ENCODE measurements at regions not wholly inside any gene's neighbourhood (a gene's known extent, or its start where the extent isn't known, plus 50 kb on each side); places are given as distances from the start of the nearest gene placed in this dataset.
"Not testable (repeated sequence)": the region's sequence is repeated elsewhere in the genome, so short reads cannot be mapped to it uniquely, and the experiment has no call there.

GRCh38 chr21:28472543-28472942 lies 520.1 kb downstream of the LTN1 start:
- in situ Hi-C loops (cut with HindIII; ENCODE audit: low sequenced_read_pairs); DNase-seq (ENCODE audit: low spot score): not testable (repeated sequence)

GRCh38 chr21:28464988-28465387 lies 527.7 kb downstream of the LTN1 start:
- DNase-seq (ENCODE audit: low spot score): no peak
- in situ Hi-C loops (cut with HindIII; ENCODE audit: low sequenced_read_pairs): no loop called here

DNA sequence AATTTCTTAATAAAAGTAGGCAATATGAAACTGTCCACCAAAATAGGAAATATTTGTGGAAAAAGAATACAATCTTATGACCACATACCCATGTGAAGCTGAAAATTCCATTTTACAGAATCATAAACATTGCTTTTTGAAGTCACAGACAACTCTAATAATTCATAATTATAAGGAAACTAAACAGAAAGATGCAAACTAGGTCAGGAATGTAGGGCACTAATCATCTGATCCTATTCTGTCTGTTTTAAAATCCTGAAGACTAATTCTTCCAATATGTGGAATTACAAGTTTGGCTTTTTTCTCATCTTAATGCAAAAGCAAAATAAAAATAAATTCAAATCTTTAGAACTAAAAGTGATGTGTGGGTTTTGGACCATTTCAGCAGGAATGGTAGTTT lies 528.6 kb downstream of the LTN1 start:
- DNase-seq (ENCODE audit: low spot score): no peak
- in situ Hi-C loops (cut with HindIII; ENCODE audit: low sequenced_read_pairs): no loop called here

DNA sequence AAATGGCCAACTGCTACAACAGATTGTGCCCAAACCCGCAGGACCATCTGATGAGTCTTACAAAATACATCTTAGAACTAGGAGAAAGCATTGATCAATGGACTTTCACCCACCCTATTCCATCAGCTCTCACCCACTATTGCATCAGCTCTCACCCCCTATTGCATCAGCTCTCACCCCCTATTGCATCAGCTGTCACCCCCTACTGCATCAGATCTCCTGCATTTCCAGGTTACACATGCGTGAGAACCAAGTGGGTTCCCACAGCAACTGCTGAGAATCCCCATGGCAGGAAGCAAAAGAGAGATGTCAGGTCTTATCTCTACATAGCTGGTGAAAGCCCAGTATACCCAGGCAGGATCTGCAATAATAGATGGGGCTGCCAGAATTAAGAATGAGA lies 533.5 kb downstream of the LTN1 start:
- no peak for DNase-seq (ENCODE audit: low spot score)
- in situ Hi-C loops (cut with HindIII; ENCODE audit: low sequenced_read_pairs): no loop called here

DNA sequence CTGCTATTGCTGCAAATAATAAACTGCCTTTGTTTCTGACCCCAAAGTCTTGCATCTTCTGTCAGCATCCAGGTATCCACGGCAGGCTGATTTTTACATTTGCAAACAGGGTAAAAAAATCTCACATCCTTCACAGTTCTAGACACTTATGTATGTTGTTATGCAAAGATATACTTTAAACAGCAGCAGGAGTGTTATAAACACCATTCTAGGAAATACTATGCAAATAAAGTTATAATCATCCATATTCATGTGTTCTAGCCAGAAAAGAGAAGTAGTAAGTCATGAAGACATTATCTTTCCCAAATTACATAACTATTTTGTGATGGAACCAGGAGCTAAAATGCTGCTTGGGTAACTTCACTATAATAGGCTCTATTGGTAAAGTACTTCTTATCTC lies 534.2 kb downstream of the LTN1 start:
- DNase-seq (ENCODE audit: low spot score): no peak
- in situ Hi-C loops (cut with HindIII; ENCODE audit: low sequenced_read_pairs): no loop called here

DNA sequence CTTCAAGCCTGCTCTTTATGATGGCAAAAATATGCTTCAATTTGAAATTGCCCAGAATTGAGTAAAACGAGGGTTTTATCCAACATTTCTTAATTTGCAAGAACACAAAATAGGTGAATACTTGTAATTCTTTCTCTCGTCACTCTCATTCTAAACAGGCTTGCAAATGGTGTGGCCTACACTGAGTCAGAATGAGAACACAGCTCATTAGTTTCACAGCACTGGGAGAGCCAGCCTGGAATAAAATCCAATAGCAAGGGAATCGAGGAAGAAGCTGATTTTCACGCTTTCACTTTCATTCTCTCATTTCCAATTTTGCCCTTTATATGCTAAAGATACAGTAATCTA lies 537.5 kb downstream of the LTN1 start:
- in situ Hi-C loops (cut with HindIII; ENCODE audit: low sequenced_read_pairs): no loop called here
- no peak for DNase-seq (ENCODE audit: low spot score)

GRCh38 chr21:28454564-28455252 lies 538.0 kb downstream of the LTN1 start:
- no peak for DNase-seq (ENCODE audit: low spot score)
- in situ Hi-C loops (cut with HindIII; ENCODE audit: low sequenced_read_pairs): no loop called here

DNA sequence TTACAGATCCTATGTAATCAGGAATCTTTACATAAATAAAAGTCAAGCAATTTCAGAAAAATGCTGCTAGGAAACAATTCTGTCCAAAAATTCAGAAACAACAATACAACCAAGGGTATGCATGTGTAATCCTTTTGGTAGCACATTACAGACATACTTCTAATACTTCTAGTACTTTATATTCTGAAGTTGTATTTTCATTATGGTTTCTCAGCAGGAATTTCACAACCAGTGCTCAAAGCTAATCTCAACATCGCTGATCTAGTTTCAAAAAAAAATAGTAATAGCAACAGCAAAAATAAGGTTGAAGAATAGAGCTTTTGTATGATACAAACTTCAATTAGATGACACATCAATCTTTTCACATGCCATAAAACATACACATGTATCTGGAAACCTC lies 545.2 kb downstream of the LTN1 start:
- no peak for DNase-seq (ENCODE audit: low spot score)
- in situ Hi-C loops (cut with HindIII; ENCODE audit: low sequenced_read_pairs): no loop called here

DNA sequence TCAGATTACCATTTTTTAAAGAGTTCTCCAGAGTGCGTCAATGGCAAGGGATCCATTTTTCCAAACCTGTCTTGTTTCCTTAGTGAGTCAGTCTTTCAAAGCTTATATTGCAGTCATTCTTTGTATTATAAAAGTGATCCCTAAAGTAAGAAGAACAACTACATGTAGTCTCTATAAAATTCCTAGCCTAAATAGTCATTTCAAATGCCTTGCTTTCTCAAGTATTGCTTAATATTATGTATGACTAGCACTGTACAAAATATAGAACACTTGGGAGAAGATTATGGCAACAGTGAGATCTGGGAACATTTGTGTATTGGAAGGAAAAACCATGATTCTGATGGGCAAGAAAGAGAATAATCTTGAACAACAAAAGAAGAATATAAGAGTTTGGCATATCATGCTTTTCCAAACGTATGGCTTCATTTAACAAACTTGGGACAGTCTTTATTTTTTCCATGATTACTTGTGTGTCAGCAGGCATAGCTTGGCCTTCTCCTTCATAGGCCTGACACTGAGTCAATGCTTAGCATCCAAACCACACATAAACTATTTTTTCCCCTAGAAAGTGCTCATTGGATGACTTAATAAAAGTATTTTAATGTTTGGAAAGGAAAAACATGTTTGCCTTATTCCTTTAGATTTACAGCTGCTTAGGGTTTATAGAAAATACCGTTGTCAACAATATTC lies 547.4 kb downstream of the LTN1 start:
- DNase-seq (ENCODE audit: low spot score): no peak
- in situ Hi-C loops (cut with HindIII; ENCODE audit: low sequenced_read_pairs): no loop called here

DNA sequence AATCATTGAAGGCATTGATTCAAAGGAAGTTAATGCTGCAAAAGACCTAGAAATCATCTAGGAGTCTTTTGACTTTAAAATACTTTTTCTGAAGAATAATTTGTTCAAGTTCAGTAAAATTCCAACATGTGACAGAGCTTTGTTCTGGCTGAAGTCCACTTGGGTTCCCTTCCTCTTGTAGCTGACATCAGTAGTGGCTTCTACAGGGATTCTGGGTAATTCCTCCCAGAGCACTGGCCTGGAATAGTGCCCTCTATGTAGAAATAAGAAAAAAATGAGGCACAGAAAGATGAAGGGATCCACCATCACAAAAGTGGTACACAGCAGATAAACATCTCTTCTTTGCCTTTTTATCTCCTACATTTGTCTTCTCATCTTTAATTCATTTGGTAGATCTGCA lies 548.1 kb downstream of the LTN1 start:
- in situ Hi-C loops (cut with HindIII; ENCODE audit: low sequenced_read_pairs): no loop called here
- DNase-seq (ENCODE audit: low spot score): no peak

GRCh38 chr21:28444111-28444510 lies 548.6 kb downstream of the LTN1 start:
- DNase-seq (ENCODE audit: low spot score): no peak
- in situ Hi-C loops (cut with HindIII; ENCODE audit: low sequenced_read_pairs): no loop called here

- in situ Hi-C loops (cut with HindIII; ENCODE audit: low sequenced_read_pairs): no loop called here
- DNase-seq (ENCODE audit: low spot score): no peak
Observed at GRCh38 chr21:28442624-28443023, 550.1 kb downstream of the LTN1 start.

GRCh38 chr21:28442085-28442484 lies 550.6 kb downstream of the LTN1 start:
- no peak for DNase-seq (ENCODE audit: low spot score)
- in situ Hi-C loops (cut with HindIII; ENCODE audit: low sequenced_read_pairs): no loop called here

DNA sequence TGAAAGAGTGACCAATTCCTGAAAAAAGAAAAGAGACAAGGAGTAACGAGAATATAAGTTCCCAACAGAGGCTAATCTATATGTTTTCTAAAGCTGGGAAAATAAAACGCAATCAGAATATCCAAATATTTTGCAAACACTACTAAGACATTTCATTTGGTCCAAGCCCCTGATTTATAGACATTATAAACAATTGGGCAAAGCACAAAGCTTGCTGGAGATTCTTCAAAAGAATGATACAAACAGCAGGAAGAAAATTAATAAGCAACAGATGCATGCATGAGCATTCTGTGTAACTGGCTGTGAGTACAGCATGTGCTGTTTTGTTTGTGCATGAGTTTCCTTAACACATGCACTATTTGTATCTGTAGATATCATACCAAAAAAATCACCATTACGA lies 552.9 kb downstream of the LTN1 start:
- in situ Hi-C loops (cut with HindIII; ENCODE audit: low sequenced_read_pairs): no loop called here

DNA sequence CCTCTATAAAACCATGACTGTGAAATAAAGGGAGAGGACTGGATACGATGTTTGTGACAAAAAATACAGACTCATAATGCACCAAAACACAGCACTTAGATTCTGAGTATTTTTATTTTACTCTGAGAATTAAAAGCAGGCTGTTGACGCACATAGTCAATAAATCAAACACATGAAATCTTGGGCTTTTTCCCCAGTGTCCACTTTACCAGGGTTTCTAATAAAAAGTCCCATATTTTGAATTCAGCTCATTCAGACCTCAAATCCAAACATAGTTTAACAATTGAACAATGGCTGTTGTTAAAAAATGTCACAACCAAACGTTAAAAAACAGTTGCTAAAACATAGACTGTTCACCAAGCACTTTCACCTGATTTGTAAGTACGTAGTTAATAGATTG lies 553.4 kb downstream of the LTN1 start:
- in situ Hi-C loops (cut with HindIII; ENCODE audit: low sequenced_read_pairs): no loop called here
- DNase-seq (ENCODE audit: low spot score): no peak

More for the DNA sequence above, 552.9 kb downstream of the LTN1 start:
- DNase-seq (ENCODE audit: low spot score): no peak

DNA sequence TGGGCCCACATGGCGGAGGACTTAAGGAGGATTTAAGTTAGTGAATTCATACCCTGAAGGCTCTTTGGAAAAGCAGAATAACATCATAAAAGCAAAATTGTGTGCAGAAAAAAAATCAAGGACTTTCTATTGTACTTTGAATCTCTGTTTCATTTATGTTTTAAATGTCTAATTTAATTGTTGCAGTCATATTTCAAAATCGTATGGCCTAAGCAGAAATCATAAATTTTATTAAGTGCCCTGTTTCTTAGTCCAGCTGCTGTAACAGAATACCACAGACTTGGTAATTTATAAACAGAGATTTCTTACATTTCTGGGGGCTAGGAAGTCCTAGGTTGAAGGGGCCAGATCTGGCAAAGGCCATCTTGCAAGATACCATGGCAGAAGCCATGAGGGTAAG lies 555.6 kb downstream of the LTN1 start:
- in situ Hi-C loops (cut with HindIII; ENCODE audit: low sequenced_read_pairs): no loop called here
- DNase-seq (ENCODE audit: low spot score): no peak

GRCh38 chr21:28436286-28436932 lies 556.3 kb downstream of the LTN1 start:
- DNase-seq (ENCODE audit: low spot score): no peak
- in situ Hi-C loops (cut with HindIII; ENCODE audit: low sequenced_read_pairs): no loop called here

DNA sequence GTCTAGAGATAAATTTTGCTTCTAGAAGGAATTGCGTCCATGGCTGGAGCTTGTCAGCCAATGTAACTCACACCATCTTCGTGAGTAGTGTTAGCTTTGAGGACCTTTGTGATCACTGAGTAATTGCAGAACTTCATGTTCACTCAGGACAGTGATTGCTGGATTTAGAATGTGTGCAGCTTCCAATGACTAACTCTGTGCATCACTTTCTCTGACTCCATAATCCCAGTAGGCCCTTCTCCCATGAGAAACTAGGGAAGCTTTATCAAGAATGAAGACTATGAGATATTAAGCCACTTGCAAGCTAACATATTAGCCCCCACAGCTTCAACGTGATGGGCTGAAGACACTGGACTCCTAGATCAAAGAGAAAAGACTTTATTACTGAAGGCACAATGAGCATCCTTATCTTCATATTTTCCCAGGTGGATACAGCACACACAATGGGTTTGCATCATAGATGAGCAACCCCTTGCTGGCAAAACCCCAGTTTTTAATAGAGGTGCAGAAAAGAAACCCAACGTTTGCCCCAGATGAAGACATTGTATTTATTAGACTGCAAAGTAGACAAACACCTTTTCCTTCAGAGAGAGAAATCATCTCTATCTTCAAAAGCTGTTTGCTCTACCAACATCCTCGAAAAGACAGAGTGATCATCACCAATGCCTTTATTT lies 561.0 kb downstream of the LTN1 start:
- in situ Hi-C loops (cut with HindIII; ENCODE audit: low sequenced_read_pairs): no loop called here
- DNase-seq (ENCODE audit: low spot score): no peak

DNA sequence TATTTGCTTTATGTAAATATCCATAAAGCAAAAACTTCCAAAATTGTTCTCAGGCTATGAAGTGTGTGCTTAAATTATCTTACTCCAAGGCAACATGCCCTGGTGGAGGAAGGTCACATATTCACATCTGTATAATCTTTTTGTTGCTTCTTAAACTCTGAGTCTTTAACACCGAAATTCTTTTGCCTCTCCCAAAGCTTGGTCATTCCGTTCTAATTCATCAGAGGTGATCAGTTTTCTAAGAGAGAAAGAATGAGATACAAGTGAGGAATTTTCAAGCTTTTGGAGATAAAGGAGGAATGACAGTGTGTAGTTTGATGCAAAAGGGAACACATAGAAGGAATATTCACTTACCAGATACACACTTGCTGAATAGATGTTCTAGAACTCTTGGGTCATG lies 561.7 kb downstream of the LTN1 start:
- DNase-seq (ENCODE audit: low spot score): no peak
- in situ Hi-C loops (cut with HindIII; ENCODE audit: low sequenced_read_pairs): no loop called here

- in situ Hi-C loops (cut with HindIII; ENCODE audit: low sequenced_read_pairs): no loop called here
- DNase-seq (ENCODE audit: low spot score): no peak
Observed at GRCh38 chr21:28429161-28429560, 563.5 kb downstream of the LTN1 start.

Measured in G401 (cell line).